Fibroblast of lung (primary cell): ENCODE measurements at regions not wholly inside any gene's neighbourhood (a gene's known extent, or its start where the extent isn't known, plus 50 kb on each side); places are given as distances from the start of the nearest gene placed in this dataset.

Experiments
- CTCF ChIP-seq, 2 donors: IDR thresholded peaks in 1 of 2; conservative IDR thresholded peaks in 1 of 2; 1 replicate in 1 of 2; 2 replicates in 1 of 2; pipeline ENCODE4 v1.5.1; 2011 to 2012; ENCODE audit warnings: low read length in 2 of 2, control low read depth in 1 of 2, inconsistent platforms in 1 of 2, low read depth in 1 of 2, mild to moderate bottlenecking in 1 of 2
- EZH2 ChIP-seq: IDR thresholded peaks from 2 replicates; pipeline ENCODE4 v1.5.1; 2012; ENCODE audit warnings: low read length, control low read depth, mild to moderate bottlenecking; ENCODE audit errors: missing control alignments

- no peak for TF ChIP-seq CTCF (conservative IDR thresholded peaks at IDR 0.05 in 1 of 2, IDR thresholded peaks at IDR 0.05 in 1 of 2; ENCODE audit: low read depth in 1 of 2, low read length in 2 of 2)
- no peak for TF ChIP-seq EZH2
Measured at GRCh38 chr3:181105646-181106045, 116.1 kb upstream of the DNAJC19 start.
